H9 (cell line): ENCODE measurements at regions not wholly inside any gene's neighbourhood (a gene's known extent, or its start where the extent isn't known, plus 50 kb on each side); places are given as distances from the start of the nearest gene placed in this dataset.

ENCODE experiments used
- DNase-seq: peaks from one replicate; pipeline ENCODE4 v3.0.0-alpha.2; 2017
- H2AFZ ChIP-seq: one replicate; pipeline ENCODE4 v1.6.1; 2013; ENCODE audit warnings: mild to moderate bottlenecking, low read length, control low read depth, moderate library complexity
- H2AK5ac ChIP-seq: 2 replicates; pipeline ENCODE4 v1.6.1; 2013; ENCODE audit warnings: low read length, control low read depth, mixed read lengths; ENCODE audit not compliant: insufficient read length
- H2BK120ac ChIP-seq: one replicate; pipeline ENCODE4 v1.6.1; 2013; ENCODE audit warnings: low read depth, mild to moderate bottlenecking, low read length, control low read depth, inconsistent platforms; ENCODE audit not compliant: poor library complexity, severe bottlenecking
- H2BK12ac ChIP-seq: 2 replicates; pipeline ENCODE4 v1.6.1; 2013; ENCODE audit warnings: low read length, control low read depth, mixed read lengths, low read depth; ENCODE audit not compliant: insufficient read length
- H2BK15ac ChIP-seq: 2 replicates; pipeline ENCODE4 v1.6.1; 2013; ENCODE audit warnings: low read depth, low read length, control low read depth
- H2BK20ac ChIP-seq: one replicate; pipeline ENCODE4 v1.6.1; 2013; ENCODE audit warnings: low read depth, mild to moderate bottlenecking, low read length, control low read depth, inconsistent platforms; ENCODE audit not compliant: poor library complexity, severe bottlenecking
- H2BK5ac ChIP-seq: 2 replicates; pipeline ENCODE4 v1.6.1; 2013; ENCODE audit warnings: low read length, control low read depth, mixed read lengths; ENCODE audit not compliant: insufficient read length
- H3K14ac ChIP-seq: 2 replicates; pipeline ENCODE4 v1.6.1; 2013; ENCODE audit warnings: low read length, control low read depth; ENCODE audit not compliant: insufficient read depth
- H3K18ac ChIP-seq: 2 replicates; pipeline ENCODE4 v1.6.1; 2013; ENCODE audit warnings: low read depth, mild to moderate bottlenecking, mixed read lengths, low read length, control low read depth; ENCODE audit not compliant: insufficient read length
- H3K23ac ChIP-seq: 2 replicates; pipeline ENCODE4 v1.6.1; 2013; ENCODE audit warnings: low read length, control low read depth, mixed read lengths, low read depth; ENCODE audit not compliant: insufficient read length
- H3K23me2 ChIP-seq: 2 replicates; pipeline ENCODE4 v1.6.1; 2013; ENCODE audit warnings: low read depth, mild to moderate bottlenecking, mixed read lengths, low read length, control low read depth; ENCODE audit not compliant: insufficient read length, poor library complexity, severe bottlenecking
- H3K27ac ChIP-seq: 2 replicates; pipeline ENCODE4 v1.5.1; 2013; ENCODE audit warnings: low read length, control low read depth, mixed read lengths, low read depth; ENCODE audit not compliant: insufficient read length
- H3K27me3 ChIP-seq: 2 replicates; pipeline ENCODE4 v1.6.1; 2013; ENCODE audit warnings: low read length, control low read depth, inconsistent platforms; ENCODE audit not compliant: insufficient read depth
- H3K4ac ChIP-seq: 2 replicates; pipeline ENCODE4 v1.6.1; 2013; ENCODE audit warnings: low read depth, mild to moderate bottlenecking, control low read depth, inconsistent platforms, low read length, moderate library complexity
- H3K4me1 ChIP-seq: 2 replicates; pipeline ENCODE4 v1.6.1; 2013; ENCODE audit warnings: low read length, control low read depth, inconsistent platforms; ENCODE audit not compliant: insufficient read depth
- H3K4me2 ChIP-seq: 2 replicates; pipeline ENCODE4 v1.6.1; 2013; ENCODE audit warnings: low read length, control low read depth, mixed read lengths; ENCODE audit not compliant: insufficient read length, insufficient read depth
- H3K56ac ChIP-seq: 2 replicates; pipeline ENCODE4 v1.6.1; 2013; ENCODE audit warnings: low read depth, mild to moderate bottlenecking, mixed read lengths, low read length, control low read depth; ENCODE audit not compliant: insufficient read length
- H3K79me1 ChIP-seq: 2 replicates; pipeline ENCODE4 v1.6.1; 2013; ENCODE audit warnings: low read depth, mild to moderate bottlenecking, moderate library complexity, low read length, control low read depth, inconsistent platforms; ENCODE audit not compliant: insufficient read depth, poor library complexity, severe bottlenecking
- H3K79me2 ChIP-seq: 2 replicates; pipeline ENCODE4 v1.6.1; 2013; ENCODE audit warnings: low read length, control low read depth, inconsistent platforms; ENCODE audit not compliant: insufficient read depth
- H3K9ac ChIP-seq: 2 replicates; pipeline ENCODE4 v1.6.1; 2013; ENCODE audit warnings: low read length, control low read depth, mixed read lengths; ENCODE audit not compliant: insufficient read length; ENCODE audit errors: extremely low read depth
- H3K9me3 ChIP-seq: one replicate; pipeline ENCODE4 v1.6.1; 2013; ENCODE audit warnings: low read depth, low read length, inconsistent platforms; ENCODE audit not compliant: control insufficient read depth
- H3T11ph ChIP-seq: one replicate; pipeline ENCODE4 v1.6.1; 2013; ENCODE audit warnings: mild to moderate bottlenecking, low read length, control low read depth, inconsistent platforms
- H4K20me1 ChIP-seq: one replicate; pipeline ENCODE4 v1.6.1; 2013; ENCODE audit not compliant: control insufficient read depth, insufficient read length, insufficient read depth
- H4K5ac ChIP-seq: 2 replicates; pipeline ENCODE4 v1.6.1; 2013; ENCODE audit warnings: low read depth, mild to moderate bottlenecking, mixed read lengths, low read length, control low read depth; ENCODE audit not compliant: insufficient read length
- H4K8ac ChIP-seq: replicated peaks from 2 replicates; pipeline ENCODE4 v1.6.1; 2013; ENCODE audit warnings: low read length, control low read depth, mixed read lengths, low read depth; ENCODE audit not compliant: insufficient read length
- H4K91ac ChIP-seq: 2 replicates; pipeline ENCODE4 v1.6.1; 2013; ENCODE audit warnings: low read depth, mild to moderate bottlenecking, moderate library complexity, mixed read lengths, low read length, control low read depth; ENCODE audit not compliant: insufficient read length
- H3K27ac Mint-ChIP-seq, 3 experiments: 2 replicates in 2 of 3; 3 replicates in 1 of 3; pipeline ENCODE4 v1.8.0; 2020 to 2021; ENCODE audit warnings: mixed read lengths in 3 of 3, mild to moderate bottlenecking in 1 of 3, moderate library complexity in 1 of 3
- H3K27me3 Mint-ChIP-seq: 2 replicates; pipeline ENCODE4 v1.8.0; 2021; ENCODE audit warnings: low read depth, mild to moderate bottlenecking, moderate library complexity, mixed read lengths
- H3K36me3 Mint-ChIP-seq, 3 experiments: 2 replicates in 2 of 3; 3 replicates in 1 of 3; pipeline ENCODE4 v1.8.0; 2020 to 2021; ENCODE audit warnings: low read depth in 3 of 3, mixed read lengths in 3 of 3; ENCODE audit not compliant: insufficient read depth in 1 of 3
- H3K4me1 Mint-ChIP-seq, 2 experiments: 2 replicates each; pipeline ENCODE4 v1.8.0; 2020; ENCODE audit warnings: mixed read lengths in 2 of 2
- H3K4me3 Mint-ChIP-seq, 2 experiments: 2 replicates in 1 of 2; 3 replicates in 1 of 2; pipeline ENCODE4 v1.8.0; 2020 to 2021; ENCODE audit warnings: mild to moderate bottlenecking in 2 of 2, mixed read lengths in 2 of 2, moderate library complexity in 1 of 2
- H3K9me3 Mint-ChIP-seq, 2 experiments: 2 replicates in 1 of 2; 3 replicates in 1 of 2; pipeline ENCODE4 v1.8.0; 2020; ENCODE audit warnings: mild to moderate bottlenecking in 2 of 2, mixed read lengths in 2 of 2, moderate library complexity in 1 of 2
- CTCF ChIP-seq: fragments of 200-600 bp; sonication (generic); conservative IDR thresholded peaks from 3 replicates; pipeline ENCODE4 v1.8.0; 2021; ENCODE audit warnings: antibody characterized with exemption, mild to moderate bottlenecking
- WGBS: extraction: QIAGEN DNeasy Blood & Tissue Kit; methylation state at CpG from one replicate; pipeline ENCODE4 v1.1.7; 2013; ENCODE audit warnings: missing lambda C conversion rate, low lambda C conversion rate, mixed read lengths; ENCODE audit not compliant: insufficient read length; ENCODE audit errors: extremely low coverage; 5-methylcytosine and 5-hydroxymethylcytosine counted together

GRCh38 chr14:54172114-54172513 is 215.5 kb upstream of the BMP4 start:
- Histone ChIP-seq H2AK5ac (no peak overlapping the region), H2AFZ (no peak overlapping the region), H3K14ac (no peak overlapping the region), H3K4me1 (no peaks in the 10 kb centered on the region), H3K9me3 (no peaks in the 10 kb centered on the region), H4K91ac (no peak overlapping the region), H3K9ac (no peak overlapping the region), H3K27me3 (no peaks in the 10 kb centered on the region), H2BK12ac (no peak overlapping the region), H3K18ac (no peak overlapping the region), H4K20me1 (no peaks in the 10 kb centered on the region), H3K4me2 (no peak overlapping the region), H3K23me2 (no peaks in the 10 kb centered on the region), H3K27ac (no peak overlapping the region), H2BK5ac (no peak overlapping the region), H3K56ac (no peak overlapping the region), H3T11ph (no peak overlapping the region), H2BK15ac (no peak overlapping the region), H3K4ac (no peak overlapping the region), H2BK20ac (no peak overlapping the region), H3K79me2 (no peaks in the 10 kb centered on the region), H4K5ac (no peak overlapping the region), H4K8ac (no peak overlapping the region), H3K23ac (no peak overlapping the region), H2BK120ac (no peak overlapping the region), H3K79me1 (no peaks in the 10 kb centered on the region)
- Mint-ChIP-seq H3K4me3 (no peak overlapping the region), H3K27ac (no peak overlapping the region), H3K9me3 (no peaks in the 10 kb centered on the region), H3K27me3 (no peaks in the 10 kb centered on the region; the same call in 1 of the 2 replicates), H3K36me3 (no peaks in the 10 kb centered on the region), H3K4me1 (peaks cover 6 to 7% of the 10 kb centered on the region in 2 experiments; a peak in 3 of 4 replicates)
- no peak for DNase-seq
- no peak for TF ChIP-seq CTCF
- WGBS: no CpG with 5 or more reads among the region's 3 CpGs
